ENCODE measurements at regions not wholly inside any gene's neighbourhood (a gene's known extent, or its start where the extent isn't known, plus 50 kb on each side); places are given as distances from the start of the nearest gene placed in this dataset.

GRCh38 chrX:69022430-69022829 is 142.8 kb downstream of the PJA1 start:
- no peak for DNase-seq
- H3K36me3 ChIP-seq (ENCODE audit: control insufficient read depth in 1 of 2, insufficient read depth in 2 of 2, low read depth in 1 of 2, low read length in 2 of 2) = no peaks in the 10 kb centered on the region
- peaks cover 0 to 54% of the 10 kb centered on the region in 2 experiments for H3K27me3 ChIP-seq (ENCODE audit: control insufficient read depth in 1 of 2, insufficient read depth in 1 of 2, low read length in 2 of 2)
- no peak overlapping the region for H3K23ac ChIP-seq (ENCODE audit: low read length in 2 of 2)
- no peak overlapping the region for H2BK15ac ChIP-seq (ENCODE audit: low read depth, poor library complexity, severe bottlenecking)
- H3K79me1 ChIP-seq (replicated peaks; ENCODE audit: low read length, poor library complexity, severe bottlenecking) = no peaks in the 10 kb centered on the region
- no peak overlapping the region for H3K4ac ChIP-seq (ENCODE audit: low read depth in 1 of 2, low read length in 2 of 2)
- H3K4me2 ChIP-seq (ENCODE audit: low read length, poor library complexity, severe bottlenecking) = no peak overlapping the region
- no peaks in the 10 kb centered on the region for H3K9me3 ChIP-seq (ENCODE audit: control insufficient read depth, low read length)
- H3K4me3 ChIP-seq (ENCODE audit: insufficient read depth in 1 of 2, low read depth in 1 of 2, low read length in 2 of 2) = no peak overlapping the region
- H2AK5ac ChIP-seq (ENCODE audit: low read length, severe bottlenecking) = no peak overlapping the region
- H3K4me1 ChIP-seq (ENCODE audit: control insufficient read depth, insufficient read depth, low read depth, low read length) = peaks cover 10% of the 10 kb centered on the region
- no peak overlapping the region for H2BK12ac ChIP-seq (ENCODE audit: low read length in 2 of 2)
- H3K27ac ChIP-seq (ENCODE audit: low read length, poor library complexity, severe bottlenecking) = no peak overlapping the region
- H3K14ac ChIP-seq (ENCODE audit: low read length in 2 of 2) = no peak overlapping the region
- no peak overlapping the region for H2BK5ac ChIP-seq (ENCODE audit: low read depth, low read length, poor library complexity, severe bottlenecking)
- H2BK120ac ChIP-seq (ENCODE audit: low read depth, low read length) = no peak overlapping the region
- no peak overlapping the region for H3K18ac ChIP-seq (ENCODE audit: low read depth in 1 of 2, low read length in 2 of 2)
- H3K9ac ChIP-seq (ENCODE audit: low read length) = no peak overlapping the region
- H4K8ac ChIP-seq (ENCODE audit: low read length) = no peak overlapping the region
- no peak overlapping the region for H2AFZ ChIP-seq (ENCODE audit: low read depth, low read length)
- H4K91ac ChIP-seq (ENCODE audit: low read length) = no peak overlapping the region

GRCh38 chrX:69021141-69021960 is 143.9 kb downstream of the PJA1 start:
- Histone ChIP-seq H3K9me3 (ENCODE audit: control insufficient read depth, low read length) (peaks cover 2% of the 10 kb centered on the region), H2AK5ac (ENCODE audit: low read length, severe bottlenecking) (no peak overlapping the region), H2BK15ac (ENCODE audit: low read depth, poor library complexity, severe bottlenecking) (no peak overlapping the region), H3K79me1 (replicated peaks; ENCODE audit: low read length, poor library complexity, severe bottlenecking) (no peaks in the 10 kb centered on the region), H3K18ac (ENCODE audit: low read depth in 1 of 2, low read length in 2 of 2) (no peak overlapping the region), H3K4me3 (ENCODE audit: insufficient read depth in 1 of 2, low read depth in 1 of 2, low read length in 2 of 2) (no peak overlapping the region), H3K4me1 (ENCODE audit: control insufficient read depth, insufficient read depth, low read depth, low read length) (peaks cover 9% of the 10 kb centered on the region), H4K91ac (ENCODE audit: low read length) (no peak overlapping the region), H2BK12ac (ENCODE audit: low read length in 2 of 2) (no peak overlapping the region), H2AFZ (ENCODE audit: low read depth, low read length) (no peak overlapping the region), H3K23ac (ENCODE audit: low read length in 2 of 2) (no peak overlapping the region), H4K8ac (ENCODE audit: low read length) (no peak overlapping the region), H3K4ac (ENCODE audit: low read depth in 1 of 2, low read length in 2 of 2) (no peak overlapping the region), H2BK5ac (ENCODE audit: low read depth, low read length, poor library complexity, severe bottlenecking) (no peak overlapping the region), H3K14ac (ENCODE audit: low read length in 2 of 2) (no peak overlapping the region), H3K27ac (ENCODE audit: low read length, poor library complexity, severe bottlenecking) (no peak overlapping the region), H3K4me2 (ENCODE audit: low read length, poor library complexity, severe bottlenecking) (no peak overlapping the region), H3K36me3 (ENCODE audit: control insufficient read depth in 1 of 2, insufficient read depth in 2 of 2, low read depth in 1 of 2, low read length in 2 of 2) (no peaks in the 10 kb centered on the region), H3K9ac (ENCODE audit: low read length) (no peak overlapping the region), H2BK120ac (ENCODE audit: low read depth, low read length) (no peak overlapping the region), H3K27me3 (ENCODE audit: control insufficient read depth in 1 of 2, insufficient read depth in 1 of 2, low read length in 2 of 2) (peaks cover 0 to 60% of the 10 kb centered on the region in 2 experiments)
- DNase-seq = no peak
- 66% methylated on average over 6 of the region's 10 CpGs for WGBS

- Histone ChIP-seq H3K14ac (ENCODE audit: low read length in 2 of 2) (no peak overlapping the region), H3K18ac (ENCODE audit: low read depth in 1 of 2, low read length in 2 of 2) (no peak overlapping the region), H2BK120ac (ENCODE audit: low read depth, low read length) (no peak overlapping the region), H3K79me1 (replicated peaks; ENCODE audit: low read length, poor library complexity, severe bottlenecking) (no peaks in the 10 kb centered on the region), H3K36me3 (ENCODE audit: control insufficient read depth in 1 of 2, insufficient read depth in 2 of 2, low read depth in 1 of 2, low read length in 2 of 2) (no peaks in the 10 kb centered on the region), H2AK5ac (ENCODE audit: low read length, severe bottlenecking) (no peak overlapping the region), H2AFZ (ENCODE audit: low read depth, low read length) (no peak overlapping the region), H3K9me3 (ENCODE audit: control insufficient read depth, low read length) (peaks cover 5% of the 10 kb centered on the region), H3K4ac (ENCODE audit: low read depth in 1 of 2, low read length in 2 of 2) (no peak overlapping the region), H3K27me3 (ENCODE audit: control insufficient read depth in 1 of 2, insufficient read depth in 1 of 2, low read length in 2 of 2) (peaks cover 0 to 63% of the 10 kb centered on the region in 2 experiments), H2BK12ac (ENCODE audit: low read length in 2 of 2) (no peak overlapping the region), H3K27ac (ENCODE audit: low read length, poor library complexity, severe bottlenecking) (no peak overlapping the region), H4K91ac (ENCODE audit: low read length) (no peak overlapping the region), H3K4me1 (ENCODE audit: control insufficient read depth, insufficient read depth, low read depth, low read length) (peaks cover 10% of the 10 kb centered on the region), H3K23ac (ENCODE audit: low read length in 2 of 2) (no peak overlapping the region), H3K9ac (ENCODE audit: low read length) (no peak overlapping the region), H3K4me3 (ENCODE audit: insufficient read depth in 1 of 2, low read depth in 1 of 2, low read length in 2 of 2) (no peak overlapping the region), H3K4me2 (ENCODE audit: low read length, poor library complexity, severe bottlenecking) (no peak overlapping the region), H2BK5ac (ENCODE audit: low read depth, low read length, poor library complexity, severe bottlenecking) (no peak overlapping the region), H2BK15ac (ENCODE audit: low read depth, poor library complexity, severe bottlenecking) (no peak overlapping the region), H4K8ac (ENCODE audit: low read length) (no peak overlapping the region)
- no peak for DNase-seq
- 92% methylated on average over 3 of the region's 3 CpGs for WGBS
Measured at GRCh38 chrX:69020316-69020715, 144.9 kb downstream of the PJA1 start.

- no peak overlapping the region for H2BK5ac ChIP-seq (ENCODE audit: low read depth, low read length, poor library complexity, severe bottlenecking)
- H3K4me3 ChIP-seq (ENCODE audit: insufficient read depth in 1 of 2, low read depth in 1 of 2, low read length in 2 of 2) = no peak overlapping the region
- no peak overlapping the region for H3K14ac ChIP-seq (ENCODE audit: low read length in 2 of 2)
- no peak overlapping the region for H2BK15ac ChIP-seq (ENCODE audit: low read depth, poor library complexity, severe bottlenecking)
- H3K23ac ChIP-seq (ENCODE audit: low read length in 2 of 2) = no peak overlapping the region
- H3K36me3 ChIP-seq (ENCODE audit: control insufficient read depth in 1 of 2, insufficient read depth in 2 of 2, low read depth in 1 of 2, low read length in 2 of 2) = no peaks in the 10 kb centered on the region
- H2BK12ac ChIP-seq (ENCODE audit: low read length in 2 of 2) = no peak overlapping the region
- peaks cover 5% of the 10 kb centered on the region for H3K4me1 ChIP-seq (ENCODE audit: control insufficient read depth, insufficient read depth, low read depth, low read length)
- peaks cover 0 to 73% of the 10 kb centered on the region in 2 experiments for H3K27me3 ChIP-seq (ENCODE audit: control insufficient read depth in 1 of 2, insufficient read depth in 1 of 2, low read length in 2 of 2)
- H2BK120ac ChIP-seq (ENCODE audit: low read depth, low read length) = no peak overlapping the region
- H4K91ac ChIP-seq (ENCODE audit: low read length) = no peak overlapping the region
- 100% methylated on average over 1 of the region's 2 CpGs for WGBS
- peaks cover 7% of the 10 kb centered on the region for H3K9me3 ChIP-seq (ENCODE audit: control insufficient read depth, low read length)
- H3K18ac ChIP-seq (ENCODE audit: low read depth in 1 of 2, low read length in 2 of 2) = no peak overlapping the region
- no peak overlapping the region for H3K4me2 ChIP-seq (ENCODE audit: low read length, poor library complexity, severe bottlenecking)
- H3K79me1 ChIP-seq (replicated peaks; ENCODE audit: low read length, poor library complexity, severe bottlenecking) = no peaks in the 10 kb centered on the region
- H3K4ac ChIP-seq (ENCODE audit: low read depth in 1 of 2, low read length in 2 of 2) = no peak overlapping the region
- DNase-seq = no peak
- no peak overlapping the region for H3K27ac ChIP-seq (ENCODE audit: low read length, poor library complexity, severe bottlenecking)
- no peak overlapping the region for H2AFZ ChIP-seq (ENCODE audit: low read depth, low read length)
- no peak overlapping the region for H3K9ac ChIP-seq (ENCODE audit: low read length)
- no peak overlapping the region for H2AK5ac ChIP-seq (ENCODE audit: low read length, severe bottlenecking)
- H4K8ac ChIP-seq (ENCODE audit: low read length) = no peak overlapping the region
Measured at GRCh38 chrX:69019073-69019890, 146.0 kb downstream of the PJA1 start.
